ENCODE measurements at regions not wholly inside any gene's neighbourhood (a gene's known extent, or its start where the extent isn't known, plus 50 kb on each side); places are given as distances from the start of the nearest gene placed in this dataset.

GRCh38 chr13:61575973-61576372 is 160.3 kb upstream of the PCDH20 start:
- TF ChIP-seq FOXK2 (IDR thresholded peaks at IDR 0.05) (no peak), JUND (IDR thresholded peaks at IDR 0.05; ENCODE audit: low read depth, low read length) (no peak), CTCF (IDR thresholded peaks at IDR 0.05 in 2 of 3, conservative IDR thresholded peaks at IDR 0.05 in 1 of 3; ENCODE audit: control insufficient read depth in 2 of 3, extremely low read depth in 1 of 3, insufficient read depth in 1 of 3, low read depth in 3 of 3, low read length in 3 of 3) (no peak), MEF2A (IDR thresholded peaks at IDR 0.05; ENCODE audit: insufficient read depth, low read depth, low read length) (no peak), TAF1 (IDR thresholded peaks at IDR 0.05; ENCODE audit: borderline replicate concordance, low read depth, low read length) (no peak)
